NCI-H1048 (cell line): ENCODE measurements at regions not wholly inside any gene's neighbourhood (a gene's known extent, or its start where the extent isn't known, plus 50 kb on each side); places are given as distances from the start of the nearest gene placed in this dataset.

Experiments used
- DNase-seq: peaks from one replicate; lab custom pipeline; 2025; lab: John Stamatoyannopoulos, UW

DNA sequence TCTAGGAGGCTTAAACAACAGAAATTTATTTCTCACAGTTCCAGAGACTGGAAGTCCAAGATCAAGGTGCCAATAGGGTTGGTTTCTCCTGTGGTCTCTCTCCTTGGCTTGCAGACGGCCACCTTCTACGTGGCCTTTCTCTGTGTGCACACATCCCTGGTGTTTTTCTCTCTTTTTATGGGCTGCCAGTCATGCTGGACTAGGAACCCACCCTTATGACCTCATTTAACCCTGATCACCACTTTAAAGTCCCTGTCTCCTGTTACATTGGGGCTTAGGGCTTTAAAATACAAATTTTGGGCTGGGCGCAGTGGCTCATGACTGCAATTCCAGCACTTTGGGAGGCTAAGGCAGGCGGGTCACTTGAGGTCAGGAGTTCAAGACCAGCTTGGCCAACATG, 157.1 kb downstream of the TLE1 start:
- DNase-seq = no peak

- no peak for DNase-seq
These were observed 157.8 kb downstream of the TLE1 start for GRCh38 chr9:81531511-81531910.

DNA sequence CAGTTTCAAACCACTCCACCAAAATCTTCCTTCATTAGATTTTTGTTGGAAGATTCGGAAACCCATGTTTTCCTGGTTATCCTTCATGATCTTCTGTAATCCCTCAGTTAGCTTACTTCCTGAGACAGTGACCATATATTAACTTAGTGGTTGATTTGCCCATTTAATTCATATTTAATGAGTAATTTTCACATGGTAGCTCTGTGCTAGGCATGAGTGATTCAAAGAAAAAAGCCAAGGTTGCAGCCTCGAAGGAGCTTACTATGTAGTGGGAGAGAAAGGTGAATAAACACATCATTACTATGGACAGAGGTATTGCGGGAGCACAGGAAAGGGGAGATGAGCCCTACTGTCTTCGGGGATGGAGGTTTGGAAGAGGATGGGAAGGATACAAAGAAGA, 158.5 kb downstream of the TLE1 start:
- DNase-seq = no peak

DNA sequence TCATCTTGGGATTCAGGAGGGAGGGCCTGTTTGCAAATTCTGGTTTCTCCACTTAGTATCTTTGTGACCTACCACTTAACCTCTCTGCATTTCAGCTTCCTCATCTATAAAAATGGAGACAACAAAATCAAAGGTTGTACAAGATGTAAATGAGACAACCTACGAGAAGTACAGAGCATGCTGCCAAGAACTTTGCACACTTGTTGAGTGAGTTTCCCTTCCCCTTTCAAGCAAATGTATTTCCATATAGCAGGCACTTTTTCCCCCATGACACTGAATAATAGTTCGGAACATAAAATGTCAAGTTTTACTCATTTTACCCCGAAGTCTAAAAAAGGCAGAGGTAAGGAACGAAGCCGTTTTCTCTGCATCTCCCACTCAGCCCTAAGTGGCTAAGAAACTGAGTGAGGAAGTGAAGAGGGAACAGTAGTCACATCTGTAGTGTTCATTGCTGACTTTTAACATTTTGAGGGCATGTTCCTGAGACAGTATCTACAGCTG, 159.0 kb downstream of the TLE1 start:
- no peak for DNase-seq

GRCh38 chr9:81529556-81530193, 159.7 kb downstream of the TLE1 start:
- no peak for DNase-seq

DNA sequence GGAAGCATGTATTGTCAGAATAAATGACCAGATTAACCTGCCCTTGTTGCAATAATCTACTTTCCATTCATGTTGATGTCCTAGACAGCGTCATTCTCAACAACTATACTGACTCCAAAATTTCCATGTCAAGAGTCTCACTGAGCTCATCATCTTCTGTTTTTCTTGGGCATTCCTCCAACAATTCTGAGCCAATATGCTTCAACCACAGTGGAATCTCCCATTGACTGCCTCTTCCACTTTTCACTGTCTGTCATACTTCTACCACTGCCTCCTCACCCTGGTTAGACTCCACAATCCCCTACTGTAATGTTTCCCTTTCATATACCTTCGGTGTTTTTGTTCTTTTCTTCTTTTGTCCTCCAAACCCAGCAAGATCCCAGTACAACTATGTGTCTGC, 162.8 kb downstream of the TLE1 start:
- no peak for DNase-seq

DNA sequence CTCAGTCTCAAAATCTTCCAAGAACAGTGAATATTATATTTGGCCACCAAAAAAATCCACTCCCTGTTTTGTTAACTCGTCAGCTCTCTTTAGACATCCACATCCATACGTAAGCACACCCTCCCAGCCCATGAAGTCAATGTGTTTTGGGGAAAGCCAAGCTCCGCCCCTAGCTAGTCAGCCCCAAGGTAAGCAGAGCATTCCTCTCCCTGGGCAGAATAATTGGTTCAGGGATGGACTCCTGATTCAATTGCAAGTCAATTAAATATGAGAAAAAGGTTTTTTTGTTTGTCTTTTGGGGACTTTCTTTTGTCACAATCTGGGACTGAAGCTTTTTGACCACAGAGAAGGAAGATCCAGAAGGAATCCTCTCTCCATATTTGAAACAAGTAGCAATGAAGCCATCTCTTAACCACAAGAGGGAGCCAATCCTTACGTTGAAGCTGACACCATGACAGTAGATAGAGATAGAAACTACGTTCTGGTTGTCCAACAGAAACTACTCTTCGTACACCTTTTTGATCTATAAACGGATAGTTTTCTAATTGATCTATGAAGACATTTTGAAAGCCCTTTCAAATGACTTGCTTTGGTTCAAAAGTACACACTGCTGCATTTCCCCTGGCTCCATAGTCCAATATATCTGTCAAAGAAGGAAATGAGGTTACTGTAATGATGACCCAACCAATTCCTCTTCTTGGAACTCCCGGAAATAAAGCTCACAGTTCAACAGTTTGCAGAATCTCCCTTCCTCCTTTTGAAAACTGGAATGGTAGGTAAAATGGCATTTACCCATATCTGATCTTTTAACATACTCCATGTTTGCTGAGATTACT, 166.4 kb downstream of the TLE1 start:
- DNase-seq = no peak

GRCh38 chr9:81521892-81522291, 167.5 kb downstream of the TLE1 start:
- no peak for DNase-seq

DNA sequence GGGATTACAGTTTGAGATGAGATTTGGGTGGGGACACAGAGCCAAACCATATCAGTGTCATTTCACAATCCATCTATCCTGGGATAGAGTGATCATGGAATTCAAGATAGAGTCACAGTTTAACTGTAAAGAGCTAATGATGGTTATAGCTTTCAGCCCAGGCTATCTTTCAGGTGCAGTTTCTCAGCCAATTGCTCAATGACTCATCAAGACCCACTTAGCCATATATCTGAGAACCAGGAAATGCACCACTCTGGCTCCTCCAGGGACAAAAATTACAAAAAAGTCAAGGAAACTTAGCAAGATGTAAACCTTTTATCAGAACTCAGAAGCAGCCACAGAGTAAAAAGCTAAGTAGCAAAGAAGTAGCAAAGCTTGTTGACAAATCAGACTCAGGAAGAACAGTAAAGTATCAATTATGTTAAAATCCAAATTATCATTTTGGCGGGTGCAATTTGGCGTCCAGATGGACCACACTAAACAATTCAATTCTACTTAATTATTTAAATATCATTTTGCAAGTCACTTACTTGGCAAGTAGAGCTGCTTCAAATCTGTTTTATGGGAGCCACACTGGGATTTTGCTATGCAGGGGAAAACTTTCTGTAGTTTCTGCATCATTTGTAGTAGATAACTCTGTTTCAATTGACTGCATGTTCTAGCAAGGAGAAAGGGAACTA, 169.4 kb downstream of the TLE1 start:
- no peak for DNase-seq

DNA sequence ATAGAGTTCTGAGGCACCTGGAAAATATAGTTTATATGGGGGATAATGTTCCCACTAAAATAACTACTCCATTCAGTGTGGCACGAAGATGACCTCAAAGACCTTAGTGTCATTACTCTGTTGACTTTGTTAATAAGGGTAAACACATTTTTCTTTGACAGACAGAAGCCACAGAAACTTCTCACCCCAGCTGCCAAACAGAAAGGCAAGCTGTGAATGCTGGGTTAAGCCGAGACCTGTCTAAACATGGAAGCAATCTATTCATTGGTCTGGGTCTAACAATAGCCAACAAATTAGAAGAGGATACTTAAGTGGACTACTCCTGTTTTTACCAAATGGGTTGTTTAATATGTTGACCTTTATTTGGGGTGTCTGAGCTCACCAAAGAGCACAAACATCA, 171.4 kb downstream of the TLE1 start:
- DNase-seq = no peak

DNA sequence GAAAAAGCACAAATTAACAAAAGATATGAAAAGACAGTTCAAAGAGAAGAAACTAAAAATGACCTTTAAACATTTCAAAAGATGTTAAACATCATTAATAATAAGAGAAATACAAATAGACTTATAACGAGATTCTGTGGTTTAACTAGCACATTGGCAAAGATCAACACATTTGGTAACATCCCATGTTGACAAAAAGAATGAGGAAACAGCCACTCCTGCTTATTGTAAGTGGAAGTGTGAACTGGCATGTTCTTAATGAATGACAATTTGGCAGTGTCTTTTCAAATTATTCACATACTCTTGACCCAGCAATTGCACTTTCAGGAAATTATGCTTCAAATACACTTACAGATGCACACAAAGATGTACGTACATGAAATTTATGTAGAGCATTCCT, 176.3 kb downstream of the TLE1 start:
- DNase-seq = no peak

DNA sequence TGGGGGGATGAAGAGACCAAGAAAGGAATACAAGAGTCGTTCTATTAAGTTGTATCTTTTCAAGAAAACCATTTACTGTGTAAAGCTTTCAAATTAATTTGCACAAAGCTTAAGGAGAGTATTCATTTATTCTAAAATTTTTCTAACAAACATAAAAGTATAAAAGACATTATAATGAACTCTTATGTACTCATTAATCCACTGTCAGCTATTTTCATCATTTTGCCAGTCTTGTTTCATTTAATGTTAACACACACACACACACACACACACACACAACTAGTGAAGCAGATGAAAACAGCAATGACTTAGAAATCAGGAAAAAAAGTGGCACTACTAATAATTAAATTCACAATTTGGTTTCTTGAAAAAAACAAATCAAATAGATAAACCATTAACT, 176.7 kb downstream of the TLE1 start:
- DNase-seq = no peak

DNA sequence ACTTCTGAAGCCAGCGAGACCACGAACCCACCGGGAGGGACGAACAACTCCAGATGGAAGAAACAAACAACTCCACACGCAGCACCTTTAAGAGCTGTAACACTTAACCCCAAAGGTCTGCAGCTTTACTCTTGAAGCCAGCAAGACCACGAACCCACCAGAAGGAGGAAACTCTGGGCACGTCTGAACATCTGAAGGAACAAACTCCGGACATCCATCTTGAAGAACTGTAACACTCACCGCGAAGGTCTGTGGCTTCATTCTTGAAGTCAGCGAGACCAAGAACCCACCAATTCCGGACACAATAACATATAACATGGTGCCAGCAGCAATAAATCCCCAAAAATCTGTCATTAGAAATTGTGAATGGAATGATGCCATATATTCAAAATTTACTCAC, 180.9 kb downstream of the TLE1 start:
- no peak for DNase-seq

GRCh38 chr9:81506941-81507864, 182.1 kb downstream of the TLE1 start:
- no peak for DNase-seq

- no peak for DNase-seq
These were observed 189.8 kb downstream of the TLE1 start for GRCh38 chr9:81499594-81499993.

DNA sequence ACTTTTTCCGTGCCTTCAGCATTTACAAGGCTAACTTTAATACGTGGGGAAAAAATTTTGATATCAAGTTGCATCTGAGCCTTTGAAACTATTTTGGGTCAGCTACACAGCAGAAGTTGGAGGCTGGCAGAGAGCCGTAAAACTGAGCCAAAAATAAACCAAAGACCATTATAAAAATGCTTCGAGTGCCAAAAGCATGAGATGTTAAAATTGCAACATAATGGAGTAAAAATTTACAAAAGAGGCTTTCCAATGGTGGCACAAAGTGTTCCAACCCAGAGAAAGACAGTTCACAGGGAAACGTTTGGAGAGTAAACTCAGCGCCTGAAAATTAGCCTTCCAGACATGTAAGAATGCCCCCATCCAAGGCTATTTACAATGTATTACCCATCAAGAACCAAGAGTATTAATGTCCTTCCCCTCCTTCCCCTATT, 190.3 kb downstream of the TLE1 start:
- DNase-seq = no peak

GRCh38 chr9:81498576-81498975, 190.8 kb downstream of the TLE1 start:
- DNase-seq = no peak

GRCh38 chr9:81497091-81497490, 192.3 kb downstream of the TLE1 start:
- no peak for DNase-seq

- no peak for DNase-seq
These were observed 196.5 kb downstream of the TLE1 start for GRCh38 chr9:81492710-81493447.

- DNase-seq = no peak
These were observed 198.6 kb downstream of the TLE1 start for GRCh38 chr9:81490605-81491331.
